ENCODE measurements at regions not wholly inside any gene's neighbourhood (a gene's known extent, or its start where the extent isn't known, plus 50 kb on each side); places are given as distances from the start of the nearest gene placed in this dataset.

DNA sequence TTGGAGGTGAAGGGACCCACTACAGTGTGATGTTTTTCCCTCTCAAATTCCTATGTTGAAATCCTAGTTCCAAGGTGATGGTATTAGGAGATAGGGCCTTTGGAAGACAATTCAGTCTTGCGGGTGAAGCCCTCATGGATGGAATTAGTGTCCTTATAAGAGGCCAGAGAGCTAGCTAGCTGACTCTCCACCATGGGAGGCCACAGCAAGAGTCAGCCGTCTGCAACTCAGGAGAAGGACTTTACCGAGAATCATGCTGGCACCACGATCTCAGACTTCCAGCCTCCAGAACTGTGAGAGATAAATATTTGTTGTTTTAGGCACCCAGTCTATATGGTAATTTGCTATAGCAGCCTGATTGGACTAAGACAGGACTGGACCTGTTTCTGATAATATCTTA is 461.4 kb downstream of the TSN start:
- TF ChIP-seq, protein P1, sequence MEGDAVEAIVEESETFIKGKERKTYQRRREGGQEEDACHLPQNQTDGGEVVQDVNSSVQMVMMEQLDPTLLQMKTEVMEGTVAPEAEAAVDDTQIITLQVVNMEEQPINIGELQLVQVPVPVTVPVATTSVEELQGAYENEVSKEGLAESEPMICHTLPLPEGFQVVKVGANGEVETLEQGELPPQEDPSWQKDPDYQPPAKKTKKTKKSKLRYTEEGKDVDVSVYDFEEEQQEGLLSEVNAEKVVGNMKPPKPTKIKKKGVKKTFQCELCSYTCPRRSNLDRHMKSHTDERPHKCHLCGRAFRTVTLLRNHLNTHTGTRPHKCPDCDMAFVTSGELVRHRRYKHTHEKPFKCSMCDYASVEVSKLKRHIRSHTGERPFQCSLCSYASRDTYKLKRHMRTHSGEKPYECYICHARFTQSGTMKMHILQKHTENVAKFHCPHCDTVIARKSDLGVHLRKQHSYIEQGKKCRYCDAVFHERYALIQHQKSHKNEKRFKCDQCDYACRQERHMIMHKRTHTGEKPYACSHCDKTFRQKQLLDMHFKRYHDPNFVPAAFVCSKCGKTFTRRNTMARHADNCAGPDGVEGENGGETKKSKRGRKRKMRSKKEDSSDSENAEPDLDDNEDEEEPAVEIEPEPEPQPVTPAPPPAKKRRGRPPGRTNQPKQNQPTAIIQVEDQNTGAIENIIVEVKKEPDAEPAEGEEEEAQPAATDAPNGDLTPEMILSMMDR (IDR thresholded peaks at IDR 0.05; ENCODE audit: unreplicated experiment) = no peak
- Mint-ChIP-seq H3K9me3 (ENCODE audit: low read depth) (no peaks in the 10 kb centered on the region), H3K27me3 (no peaks in the 10 kb centered on the region), H3K27ac (no peak overlapping the region), H3K4me3 (ENCODE audit: low read depth) (no peak overlapping the region), H3K36me3 (ENCODE audit: insufficient read depth) (no peaks in the 10 kb centered on the region), H3K4me1 (ENCODE audit: low read depth) (no peaks in the 10 kb centered on the region)
- no peak for DNase-seq (ENCODE audit: low spot score, unreplicated experiment)

DNA sequence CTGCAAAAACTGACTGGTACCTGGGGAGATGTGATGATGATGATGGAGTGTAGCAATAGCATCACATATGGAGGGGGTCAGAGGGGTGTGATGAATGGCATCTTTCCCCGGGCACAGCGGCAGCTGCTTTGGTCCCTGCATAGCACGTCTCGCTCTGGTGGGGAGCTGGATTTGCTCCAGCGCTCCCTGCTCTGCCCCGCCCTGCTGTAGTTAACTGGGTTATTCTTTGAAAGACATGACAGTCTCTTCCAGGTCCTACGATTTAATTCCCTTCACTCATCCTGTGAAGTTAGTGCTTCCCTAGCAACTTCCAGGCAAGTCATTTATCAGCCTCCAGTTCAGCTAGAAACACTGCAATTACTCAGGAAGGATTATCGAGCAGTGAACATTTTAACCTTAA is 463.1 kb downstream of the TSN start:
- H3K9me3 Mint-ChIP-seq (ENCODE audit: low read depth) = no peaks in the 10 kb centered on the region
- DNase-seq (ENCODE audit: low spot score, unreplicated experiment) = no peak
- no peak overlapping the region for H3K27ac Mint-ChIP-seq
- TF ChIP-seq, protein P1 (IDR thresholded peaks at IDR 0.05; ENCODE audit: unreplicated experiment) = no peak
- H3K4me3 Mint-ChIP-seq (ENCODE audit: low read depth) = no peak overlapping the region
- H3K4me1 Mint-ChIP-seq (ENCODE audit: low read depth) = no peaks in the 10 kb centered on the region
- no peaks in the 10 kb centered on the region for H3K27me3 Mint-ChIP-seq
- H3K36me3 Mint-ChIP-seq (ENCODE audit: insufficient read depth) = no peaks in the 10 kb centered on the region

DNA sequence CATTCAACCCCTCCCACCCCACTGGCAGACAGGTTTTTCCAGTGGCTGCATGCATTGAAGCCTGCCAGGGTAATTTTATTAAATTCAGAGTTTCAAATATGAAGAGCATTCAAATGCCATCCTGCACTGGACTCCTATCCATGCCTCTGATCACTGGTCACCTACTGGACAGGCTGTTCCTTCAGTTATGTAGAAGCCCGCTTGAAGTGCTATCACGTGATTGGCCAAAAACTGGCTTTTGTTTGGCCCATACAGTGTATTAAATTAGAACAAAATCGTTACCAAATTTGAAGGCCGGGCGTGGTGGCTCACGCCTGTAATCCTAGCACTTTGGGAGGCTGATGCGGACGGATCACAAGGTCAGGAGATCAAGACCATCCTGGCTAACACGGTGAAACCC is 464.1 kb downstream of the TSN start:
- H3K27me3 Mint-ChIP-seq = no peaks in the 10 kb centered on the region
- H3K27ac Mint-ChIP-seq = no peak overlapping the region
- H3K4me1 Mint-ChIP-seq (ENCODE audit: low read depth) = no peaks in the 10 kb centered on the region
- no peaks in the 10 kb centered on the region for H3K9me3 Mint-ChIP-seq (ENCODE audit: low read depth)
- no peaks in the 10 kb centered on the region for H3K36me3 Mint-ChIP-seq (ENCODE audit: insufficient read depth)
- H3K4me3 Mint-ChIP-seq (ENCODE audit: low read depth) = no peak overlapping the region
- TF ChIP-seq, protein P1 (IDR thresholded peaks at IDR 0.05; ENCODE audit: unreplicated experiment) = no peak
- no peak for DNase-seq (ENCODE audit: low spot score, unreplicated experiment)

DNA sequence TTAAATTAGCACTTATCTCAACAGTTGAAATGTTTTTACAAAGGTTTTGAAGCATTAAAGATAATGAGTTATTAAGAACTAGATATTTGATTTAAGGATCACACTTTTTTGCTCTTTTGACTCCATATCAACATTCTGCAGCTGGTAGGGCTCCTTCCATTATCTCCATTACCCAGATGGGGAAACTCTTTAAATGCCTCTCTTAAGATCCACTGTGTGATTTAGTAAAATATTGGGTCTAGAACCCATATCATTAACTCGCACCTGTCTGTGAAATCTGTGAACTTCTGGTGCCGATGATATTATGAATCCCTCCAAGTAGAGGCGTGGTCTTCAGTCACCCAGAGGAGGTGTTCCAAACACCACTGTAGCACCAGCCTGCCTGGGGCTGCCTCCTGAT is 466.2 kb downstream of the TSN start:
- Mint-ChIP-seq H3K36me3 (ENCODE audit: insufficient read depth) (no peaks in the 10 kb centered on the region), H3K27me3 (no peaks in the 10 kb centered on the region), H3K4me3 (ENCODE audit: low read depth) (no peak overlapping the region), H3K9me3 (ENCODE audit: low read depth) (no peaks in the 10 kb centered on the region), H3K27ac (no peak overlapping the region), H3K4me1 (ENCODE audit: low read depth) (no peaks in the 10 kb centered on the region)
- TF ChIP-seq, protein P1 (IDR thresholded peaks at IDR 0.05; ENCODE audit: unreplicated experiment) = no peak
- no peak for DNase-seq (ENCODE audit: low spot score, unreplicated experiment)

DNA sequence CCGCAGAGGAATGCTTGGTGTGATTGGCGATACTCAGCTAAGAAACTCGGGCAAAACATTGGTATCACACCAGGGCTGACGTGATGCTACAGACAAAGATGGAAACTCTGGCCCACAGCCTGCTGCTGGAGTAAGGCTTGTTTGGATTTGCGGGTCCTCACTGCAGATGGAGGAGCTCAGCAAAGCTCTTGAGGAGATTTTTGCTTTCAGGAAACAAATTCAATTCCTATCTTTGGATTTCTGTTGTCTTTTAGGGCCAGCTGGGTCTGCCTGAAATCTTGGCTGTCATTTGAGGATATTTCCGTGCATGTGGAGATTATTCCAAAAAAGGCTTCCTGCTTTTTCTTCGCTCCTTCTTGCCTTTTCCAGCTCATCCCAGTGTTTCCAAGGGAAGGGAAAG is 475.8 kb downstream of the TSN start:
- TF ChIP-seq, protein P1 (IDR thresholded peaks at IDR 0.05; ENCODE audit: unreplicated experiment) = no peak
- no peaks in the 10 kb centered on the region for H3K4me1 Mint-ChIP-seq (ENCODE audit: low read depth)
- DNase-seq (ENCODE audit: low spot score, unreplicated experiment) = no peak
- H3K36me3 Mint-ChIP-seq (ENCODE audit: insufficient read depth) = no peaks in the 10 kb centered on the region
- H3K9me3 Mint-ChIP-seq (ENCODE audit: low read depth) = no peaks in the 10 kb centered on the region
- H3K27me3 Mint-ChIP-seq = peaks cover 15% of the 10 kb centered on the region
- no peak overlapping the region for H3K27ac Mint-ChIP-seq
- no peak overlapping the region for H3K4me3 Mint-ChIP-seq (ENCODE audit: low read depth)
